Keratinocyte (primary cell): ENCODE measurements at regions not wholly inside any gene's neighbourhood (a gene's known extent, or its start where the extent isn't known, plus 50 kb on each side); places are given as distances from the start of the nearest gene placed in this dataset.

Source experiments
- DNase-seq: peaks from one replicate; pipeline ENCODE4 v3.0.0-alpha.2; 2011; ENCODE audit warnings: low read depth, missing footprints, low spot score
- FAIRE-seq: peaks from 2 replicates; lab custom pipeline; 2011; peaks lifted over from hg19 to GRCh38; lab: Jason Lieb, UNC
- H2AFZ ChIP-seq: 2 replicates; pipeline ENCODE4 v1.6.0; 2012; ENCODE audit warnings: low read length, control low read depth, inconsistent platforms; ENCODE audit not compliant: control insufficient read depth
- H3K27ac ChIP-seq: 2 replicates; pipeline ENCODE4 v1.5.1; 2011; ENCODE audit warnings: low read length; ENCODE audit not compliant: control insufficient read depth, insufficient read depth
- H3K27me3 ChIP-seq: 3 replicates; pipeline ENCODE4 v1.6.0; 2011; ENCODE audit warnings: low read length; ENCODE audit not compliant: control insufficient read depth, insufficient read depth; ENCODE audit errors: extremely low read depth
- H3K36me3 ChIP-seq, 2 experiments: 2 replicates in 1 of 2; 3 replicates in 1 of 2; pipeline ENCODE4 v1.5.1; 2011; ENCODE audit warnings: low read length in 2 of 2, mild to moderate bottlenecking in 1 of 2; ENCODE audit not compliant: control insufficient read depth in 2 of 2, insufficient read depth in 2 of 2; ENCODE audit errors: extremely low read depth in 1 of 2
- H3K4me1 ChIP-seq: 3 replicates; pipeline ENCODE4 v1.5.1; 2011; ENCODE audit warnings: low read length; ENCODE audit not compliant: control insufficient read depth, insufficient read depth; ENCODE audit errors: extremely low read depth
- H3K4me2 ChIP-seq: 3 replicates; pipeline ENCODE4 v1.6.0; 2011; ENCODE audit warnings: low read depth, low read length; ENCODE audit not compliant: control insufficient read depth, insufficient read depth; ENCODE audit errors: extremely low read depth
- H3K4me3 ChIP-seq, 3 experiments: fragments of 200-600 bp in 1 of 3; sonication (generic) in 1 of 3; 2 replicates in 2 of 3; 3 replicates in 1 of 3; pipeline ENCODE4 v1.5.1; 2011 to 2016; ENCODE audit warnings: low read length in 3 of 3, mild to moderate bottlenecking in 3 of 3, control low read depth in 2 of 3, inconsistent platforms in 1 of 3, low read depth in 1 of 3, mixed read lengths in 1 of 3, mixed run types in 1 of 3, moderate library complexity in 1 of 3; ENCODE audit not compliant: control insufficient read depth in 2 of 3, insufficient read depth in 2 of 3; ENCODE audit errors: extremely low read depth in 1 of 3
- H3K79me2 ChIP-seq: 2 replicates; pipeline ENCODE4 v1.6.0; 2012; ENCODE audit warnings: low read length; ENCODE audit not compliant: control insufficient read depth, insufficient read depth
- H3K9ac ChIP-seq: 3 replicates; pipeline ENCODE4 v1.6.0; 2011; ENCODE audit warnings: low read length; ENCODE audit not compliant: control insufficient read depth, insufficient read depth; ENCODE audit errors: extremely low read depth
- H3K9me1 ChIP-seq: 3 replicates; pipeline ENCODE4 v1.6.0; 2011; ENCODE audit warnings: low read length; ENCODE audit not compliant: control insufficient read depth, insufficient read depth; ENCODE audit errors: extremely low read depth
- H3K9me3 ChIP-seq: 2 replicates; pipeline ENCODE4 v1.5.1; 2012; ENCODE audit warnings: low read depth, low read length; ENCODE audit not compliant: control insufficient read depth
- H4K20me1 ChIP-seq: 3 replicates; pipeline ENCODE4 v1.6.0; 2011; ENCODE audit warnings: low read length; ENCODE audit not compliant: control insufficient read depth, insufficient read depth; ENCODE audit errors: extremely low read depth
- EZH2 ChIP-seq: IDR thresholded peaks from one replicate; pipeline ENCODE4 v1.6.1; 2012; ENCODE audit warnings: inconsistent platforms, mild to moderate bottlenecking, low read length, moderate library complexity
- dilution Hi-C: fragments of 300-500 bp; cut with MboI; formaldehyde crosslinking; loops from one replicate; pipeline ENCODE4 v1.7.0; 2020; ENCODE audit warnings: low sequenced_read_pairs; ENCODE audit not compliant: extremely low pct_ligation_motif_present
- TF ChIP-seq, protein P1 (sequence below), 3 experiments: IDR thresholded peaks in 1 of 3; conservative IDR thresholded peaks in 1 of 3; optimal IDR thresholded peaks in 1 of 3; 2 replicates in 2 of 3; 3 replicates in 1 of 3; pipeline versions ENCODE3 to v1.5.1; 2011; ENCODE audit warnings: low read length in 3 of 3, mild to moderate bottlenecking in 3 of 3, moderate library complexity in 2 of 3, control low read depth in 1 of 3, inconsistent platforms in 1 of 3; ENCODE audit not compliant: insufficient read depth in 2 of 3; ENCODE audit errors: extremely low read depth in 1 of 3

- H2AFZ ChIP-seq = no peak overlapping the region
These were observed 807.2 kb downstream of the BCL11A start for GRCh38 chr2:59746291-59746690.

GRCh38 chr2:59745085-59745484 is 808.4 kb downstream of the BCL11A start:
- Histone ChIP-seq H4K20me1 (no peaks in the 10 kb centered on the region), H3K27ac (no peak overlapping the region), H3K4me1 (peaks cover 3% of the 10 kb centered on the region), H2AFZ (no peak overlapping the region), H3K79me2 (no peaks in the 10 kb centered on the region), H3K9me3 (no peaks in the 10 kb centered on the region), H3K27me3 (no peaks in the 10 kb centered on the region), H3K36me3 (no peaks in the 10 kb centered on the region), H3K9ac (no peak overlapping the region), H3K9me1 (no peaks in the 10 kb centered on the region), H3K4me3 (no peak overlapping the region), H3K4me2 (no peak overlapping the region)
- no peak for DNase-seq
- TF ChIP-seq, protein P1, sequence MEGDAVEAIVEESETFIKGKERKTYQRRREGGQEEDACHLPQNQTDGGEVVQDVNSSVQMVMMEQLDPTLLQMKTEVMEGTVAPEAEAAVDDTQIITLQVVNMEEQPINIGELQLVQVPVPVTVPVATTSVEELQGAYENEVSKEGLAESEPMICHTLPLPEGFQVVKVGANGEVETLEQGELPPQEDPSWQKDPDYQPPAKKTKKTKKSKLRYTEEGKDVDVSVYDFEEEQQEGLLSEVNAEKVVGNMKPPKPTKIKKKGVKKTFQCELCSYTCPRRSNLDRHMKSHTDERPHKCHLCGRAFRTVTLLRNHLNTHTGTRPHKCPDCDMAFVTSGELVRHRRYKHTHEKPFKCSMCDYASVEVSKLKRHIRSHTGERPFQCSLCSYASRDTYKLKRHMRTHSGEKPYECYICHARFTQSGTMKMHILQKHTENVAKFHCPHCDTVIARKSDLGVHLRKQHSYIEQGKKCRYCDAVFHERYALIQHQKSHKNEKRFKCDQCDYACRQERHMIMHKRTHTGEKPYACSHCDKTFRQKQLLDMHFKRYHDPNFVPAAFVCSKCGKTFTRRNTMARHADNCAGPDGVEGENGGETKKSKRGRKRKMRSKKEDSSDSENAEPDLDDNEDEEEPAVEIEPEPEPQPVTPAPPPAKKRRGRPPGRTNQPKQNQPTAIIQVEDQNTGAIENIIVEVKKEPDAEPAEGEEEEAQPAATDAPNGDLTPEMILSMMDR (optimal IDR thresholded peaks at IDR 0.05 in 1 of 3, IDR thresholded peaks at IDR 0.05 in 1 of 3, conservative IDR thresholded peaks at IDR 0.05 in 1 of 3; ENCODE audit: extremely low read depth in 1 of 3, insufficient read depth in 2 of 3, low read length in 3 of 3) = no peak
- TF ChIP-seq EZH2 = no peak
- dilution Hi-C loops = no loop called here
- FAIRE-seq = no peak

More at GRCh38 chr2:59746291-59746690, 807.2 kb downstream of the BCL11A start:
- no peak overlapping the region for H3K9ac ChIP-seq
- H3K27ac ChIP-seq = no peak overlapping the region
- H3K4me2 ChIP-seq = no peak overlapping the region
- dilution Hi-C loops = no loop called here
- no peaks in the 10 kb centered on the region for H3K36me3 ChIP-seq
- H3K4me1 ChIP-seq = peaks cover 3% of the 10 kb centered on the region
- H3K9me3 ChIP-seq = no peaks in the 10 kb centered on the region
- no peaks in the 10 kb centered on the region for H4K20me1 ChIP-seq
- no peak overlapping the region for H3K4me3 ChIP-seq
- FAIRE-seq = no peak
- no peaks in the 10 kb centered on the region for H3K9me1 ChIP-seq
- no peaks in the 10 kb centered on the region for H3K79me2 ChIP-seq
- DNase-seq = no peak
- TF ChIP-seq, protein P1 (optimal IDR thresholded peaks at IDR 0.05 in 1 of 3, IDR thresholded peaks at IDR 0.05 in 1 of 3, conservative IDR thresholded peaks at IDR 0.05 in 1 of 3; ENCODE audit: extremely low read depth in 1 of 3, insufficient read depth in 2 of 3, low read length in 3 of 3) = no peak
- no peak for TF ChIP-seq EZH2
- H3K27me3 ChIP-seq = no peaks in the 10 kb centered on the region
